ENCODE measurements at regions not wholly inside any gene's neighbourhood (a gene's known extent, or its start where the extent isn't known, plus 50 kb on each side); places are given as distances from the start of the nearest gene placed in this dataset.

DNA sequence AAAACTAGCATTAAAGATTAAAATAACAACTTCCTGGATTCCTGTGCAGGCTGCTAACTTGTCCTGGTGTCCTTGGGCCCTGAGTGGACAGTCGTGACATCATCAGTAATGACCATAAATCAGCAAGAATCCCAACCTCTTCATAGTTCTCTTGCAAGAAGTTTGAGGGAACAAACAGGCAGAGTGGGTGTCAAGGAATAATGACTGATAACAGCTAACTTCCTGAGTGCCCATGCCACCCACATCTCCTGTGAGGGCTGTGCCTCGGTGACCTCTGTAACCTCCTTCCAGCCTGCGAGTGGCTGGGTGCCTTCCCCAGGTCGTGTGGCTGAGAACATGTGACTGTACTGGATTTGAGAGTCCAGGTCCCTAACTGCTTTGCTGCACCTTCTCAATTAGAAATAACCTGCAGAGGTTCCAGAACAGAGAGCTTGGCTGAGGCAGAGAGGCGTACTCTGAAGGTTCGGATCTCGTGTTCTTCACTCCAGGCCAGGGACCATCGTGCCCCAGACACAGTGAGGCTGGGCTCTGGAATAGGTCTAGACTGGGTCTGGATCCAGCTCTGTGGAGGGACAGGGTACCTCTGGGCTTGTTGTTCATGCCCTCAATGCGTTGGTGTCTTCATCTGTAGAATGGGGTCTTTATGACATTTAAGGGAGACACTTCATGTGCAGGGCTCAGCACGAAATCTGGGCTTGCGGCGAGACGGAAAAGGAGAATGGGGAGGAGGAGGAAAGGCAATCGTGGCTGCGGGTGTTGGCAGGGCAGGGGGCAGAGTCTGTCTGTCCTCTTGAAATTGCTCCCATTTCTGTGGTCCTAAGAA is 313.1 kb upstream of the ZNF32 start:
- TF ChIP-seq, protein P1, sequence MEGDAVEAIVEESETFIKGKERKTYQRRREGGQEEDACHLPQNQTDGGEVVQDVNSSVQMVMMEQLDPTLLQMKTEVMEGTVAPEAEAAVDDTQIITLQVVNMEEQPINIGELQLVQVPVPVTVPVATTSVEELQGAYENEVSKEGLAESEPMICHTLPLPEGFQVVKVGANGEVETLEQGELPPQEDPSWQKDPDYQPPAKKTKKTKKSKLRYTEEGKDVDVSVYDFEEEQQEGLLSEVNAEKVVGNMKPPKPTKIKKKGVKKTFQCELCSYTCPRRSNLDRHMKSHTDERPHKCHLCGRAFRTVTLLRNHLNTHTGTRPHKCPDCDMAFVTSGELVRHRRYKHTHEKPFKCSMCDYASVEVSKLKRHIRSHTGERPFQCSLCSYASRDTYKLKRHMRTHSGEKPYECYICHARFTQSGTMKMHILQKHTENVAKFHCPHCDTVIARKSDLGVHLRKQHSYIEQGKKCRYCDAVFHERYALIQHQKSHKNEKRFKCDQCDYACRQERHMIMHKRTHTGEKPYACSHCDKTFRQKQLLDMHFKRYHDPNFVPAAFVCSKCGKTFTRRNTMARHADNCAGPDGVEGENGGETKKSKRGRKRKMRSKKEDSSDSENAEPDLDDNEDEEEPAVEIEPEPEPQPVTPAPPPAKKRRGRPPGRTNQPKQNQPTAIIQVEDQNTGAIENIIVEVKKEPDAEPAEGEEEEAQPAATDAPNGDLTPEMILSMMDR (IDR thresholded peaks at IDR 0.05; ENCODE audit: low read depth, low read length, missing control alignments) = no peak
- no peak overlapping the region for H3K4me3 ChIP-seq (ENCODE audit: low read depth, low read length)
- DNase-seq (ENCODE audit: low read depth) = no peak

DNA sequence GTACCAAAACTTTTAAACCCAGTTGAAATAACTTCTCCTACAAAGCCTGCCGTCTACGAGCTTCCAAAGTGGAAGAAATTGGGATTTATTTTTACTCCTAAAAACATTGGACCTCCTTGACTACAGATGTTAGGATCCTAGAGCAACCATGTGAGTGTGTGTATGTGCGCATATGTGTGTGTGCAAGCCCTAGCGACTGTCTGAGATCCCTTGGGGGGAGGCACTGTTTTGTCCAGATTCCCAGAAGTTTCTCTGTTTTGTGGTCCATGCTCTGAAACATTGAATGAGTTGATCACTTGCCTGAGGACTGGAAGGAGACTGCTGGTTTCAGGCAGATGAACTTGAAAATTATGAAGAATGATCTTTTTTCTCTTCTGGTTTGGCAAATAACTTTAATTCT is 312.3 kb upstream of the ZNF32 start:
- TF ChIP-seq, protein P1 (IDR thresholded peaks at IDR 0.05; ENCODE audit: low read depth, low read length, missing control alignments) = no peak
- DNase-seq (ENCODE audit: low read depth) = no peak
- no peak overlapping the region for H3K4me3 ChIP-seq (ENCODE audit: low read depth, low read length)

DNA sequence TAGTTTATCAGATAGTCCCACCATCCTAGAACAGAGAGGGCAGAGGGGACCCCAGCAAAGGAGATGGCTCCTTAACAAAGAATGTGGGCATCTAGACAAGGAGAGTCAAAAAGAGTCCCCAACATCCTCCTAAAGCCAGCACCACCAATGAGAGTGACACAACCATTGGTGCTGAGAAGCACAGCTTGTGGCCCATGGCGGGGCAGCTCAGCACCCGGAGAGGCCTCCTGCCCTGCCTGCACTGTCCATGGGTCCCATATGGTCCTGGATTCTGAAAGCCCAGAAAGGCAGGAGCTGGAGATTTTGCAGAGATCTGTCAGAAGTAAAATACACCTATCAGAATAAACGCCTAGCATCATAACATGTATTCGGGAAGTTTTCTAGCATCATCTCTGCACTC is 311.8 kb upstream of the ZNF32 start:
- DNase-seq (ENCODE audit: low read depth) = no peak
- H3K4me3 ChIP-seq (ENCODE audit: low read depth, low read length) = no peak overlapping the region
- TF ChIP-seq, protein P1 (IDR thresholded peaks at IDR 0.05; ENCODE audit: low read depth, low read length, missing control alignments) = no peak

DNA sequence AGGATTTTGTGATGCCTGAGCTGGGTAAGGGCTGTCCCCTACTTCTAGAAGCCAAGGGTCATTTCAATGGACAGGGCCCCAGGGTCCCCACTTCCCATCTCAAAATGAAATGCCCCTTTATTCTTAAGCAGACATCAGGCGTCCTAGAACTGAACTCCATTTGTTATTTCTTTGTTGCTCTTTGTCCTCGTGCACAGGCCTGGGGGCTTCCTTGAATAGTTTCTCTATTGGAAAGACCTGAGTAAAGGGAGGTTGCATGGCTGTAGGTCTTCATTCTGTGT is 311.4 kb upstream of the ZNF32 start:
- TF ChIP-seq, protein P1 (IDR thresholded peaks at IDR 0.05; ENCODE audit: low read depth, low read length, missing control alignments) = no peak

DNA sequence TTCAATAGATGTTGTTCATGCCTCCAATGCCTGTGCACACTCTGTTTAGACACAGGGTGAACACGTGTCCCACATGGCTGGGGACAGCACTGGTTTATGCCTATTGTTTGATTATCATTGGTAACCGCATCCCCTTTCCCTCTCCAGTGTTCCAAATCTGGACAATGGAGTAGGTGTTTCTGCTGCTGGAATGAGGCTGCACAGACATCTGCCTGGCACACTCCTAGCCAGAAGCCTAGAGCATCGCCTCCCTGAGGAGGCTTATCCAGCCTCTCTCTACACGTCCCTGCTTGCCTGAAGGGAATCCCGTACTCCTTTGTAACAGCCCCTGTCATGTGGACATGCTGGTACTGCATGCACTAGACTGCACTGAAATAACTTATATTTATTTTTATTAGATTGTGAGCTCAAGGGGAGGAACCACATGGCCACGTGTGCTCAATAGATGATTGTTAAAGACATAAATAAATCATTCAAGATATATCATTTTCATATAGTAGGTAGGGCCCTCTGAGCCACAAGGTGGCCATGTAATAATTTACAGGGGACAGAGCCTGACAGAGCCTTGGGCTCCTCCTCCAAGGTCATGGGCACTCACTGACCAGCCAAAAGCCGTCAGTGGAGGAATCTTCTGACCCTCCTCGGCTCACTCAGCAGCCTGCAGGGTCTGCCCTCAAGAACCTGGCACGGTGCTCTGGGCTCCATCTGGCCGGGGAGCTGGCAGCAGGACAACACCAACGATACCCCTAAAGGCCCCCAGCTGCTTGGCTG is 310.9 kb upstream of the ZNF32 start:
- DNase-seq (ENCODE audit: low read depth) = no peak
- TF ChIP-seq, protein P1 (IDR thresholded peaks at IDR 0.05; ENCODE audit: low read depth, low read length, missing control alignments) = no peak
- no peak overlapping the region for H3K4me3 ChIP-seq (ENCODE audit: low read depth, low read length)

More for the DNA sequence above, 311.4 kb upstream of the ZNF32 start:
- H3K4me3 ChIP-seq (ENCODE audit: low read depth, low read length) = no peak overlapping the region
- DNase-seq (ENCODE audit: low read depth) = no peak

DNA sequence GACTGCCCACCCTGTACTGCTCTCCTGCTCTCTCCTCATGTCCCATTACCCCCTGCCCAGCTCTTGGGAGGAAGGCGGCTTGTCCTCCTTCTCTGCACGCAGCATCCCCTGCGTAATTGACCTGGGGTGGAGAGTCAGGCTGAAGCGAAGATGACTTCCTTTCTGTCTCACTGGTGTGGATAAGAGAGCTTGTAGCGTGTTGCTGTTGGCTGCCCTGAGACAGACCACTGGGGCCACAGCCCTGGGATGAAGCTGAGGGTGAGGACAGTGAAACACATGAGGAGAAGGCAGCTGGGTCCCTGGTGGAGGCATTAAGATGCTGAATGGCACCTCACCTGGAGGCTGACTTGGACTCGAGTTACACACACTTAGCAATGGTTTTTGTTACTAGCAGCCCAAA is 310.3 kb upstream of the ZNF32 start:
- no peak for DNase-seq (ENCODE audit: low read depth)
- TF ChIP-seq, protein P1 (IDR thresholded peaks at IDR 0.05; ENCODE audit: low read depth, low read length, missing control alignments) = no peak
- H3K4me3 ChIP-seq (ENCODE audit: low read depth, low read length) = no peak overlapping the region

Data from GM12864 (cell line).